ENCODE measurements at regions not wholly inside any gene's neighbourhood (a gene's known extent, or its start where the extent isn't known, plus 50 kb on each side); places are given as distances from the start of the nearest gene placed in this dataset.

- TF ChIP-seq MAFK (conservative IDR thresholded peaks at IDR 0.05 in 1 of 2, IDR thresholded peaks at IDR 0.05 in 1 of 2; ENCODE audit: low read length in 2 of 2) (0 out of 4 replicates have a peak, but pooled peaks of 1 of the 2 experiments have one; percentile 2), FOSL2 (CRISPR knock-in tag; IDR thresholded peaks at IDR 0.05) (no peak)
- Histone ChIP-seq H3K36me3 (replicated peaks in 1 of 2; ENCODE audit: control insufficient read depth in 1 of 2, insufficient read depth in 2 of 2, low read length in 2 of 2) (no peaks in the 10 kb centered on the region), H2AFZ (ENCODE audit: low read length) (no peak overlapping the region), H3K4me1 (ENCODE audit: insufficient read depth, low read length) (peaks cover 10% of the 10 kb centered on the region), H3K4me2 (ENCODE audit: low read depth, low read length) (no peak overlapping the region), H3K4me3 (replicated peaks in 1 of 3; ENCODE audit: insufficient read depth in 1 of 3, low read depth in 2 of 3, low read length in 3 of 3) (no peak overlapping the region), H4K20me1 (ENCODE audit: insufficient read depth, low read length) (no peaks in the 10 kb centered on the region), H3K27me3 (ENCODE audit: control insufficient read depth in 1 of 2, insufficient read depth in 2 of 2, low read length in 2 of 2) (no peaks in the 10 kb centered on the region), H3K9me3 (ENCODE audit: low read length) (no peaks in the 10 kb centered on the region), H3K9ac (ENCODE audit: insufficient read depth, low read depth, low read length) (no peak overlapping the region), H3K27ac (ENCODE audit: extremely low read length, insufficient read depth, low read length) (no peak overlapping the region), H3K79me2 (ENCODE audit: insufficient read depth, low read length) (no peaks in the 10 kb centered on the region)
- intact Hi-C loops (cut with micrococcal nuclease; ENCODE audit: unreplicated experiment) (no loop called here), in situ Hi-C loops (cut with HindIII; ENCODE audit: extremely low pct_ligation_motif_present, low pct_unique_long_range_greater_than_20kb) (no loop called here)
- POLR2A ChIA-PET = no interaction called here
- BruUV-seq (replicated peaks) = no TSS peak
- ATAC-seq = no peak
- no peak for DNase-seq (ENCODE audit: low spot score)
- WGBS (ENCODE audit: low lambda C conversion rate) = 97% methylated on average over 2 of the region's 2 CpGs
- CTCF ChIA-PET (ENCODE audit: low intra/inter-chr PET ratio, low total read pairs) = no interaction called here
- FAIRE-seq = no peak
Observed at GRCh38 chr12:75855360-75855759, 176.2 kb downstream of the PHLDA1 start.

- TF ChIP-seq ZNF274 (CRISPR knock-in tag; IDR thresholded peaks at IDR 0.05) = no peak
- TF ChIP-seq ZNF362 (CRISPR knock-in tag; IDR thresholded peaks at IDR 0.05; ENCODE audit: borderline replicate concordance) = no peak
- TF ChIP-seq ZNF121 (CRISPR knock-in tag; IDR thresholded peaks at IDR 0.05) = no peak
- TF ChIP-seq LRRFIP1 (CRISPR knock-in tag; conservative IDR thresholded peaks at IDR 0.05) = no peak
- TF ChIP-seq ZNF83 (CRISPR knock-in tag; IDR thresholded peaks at IDR 0.05; ENCODE audit: borderline replicate concordance) = no peak
- TF ChIP-seq ZNF569 (CRISPR knock-in tag; IDR thresholded peaks at IDR 0.05; ENCODE audit: borderline replicate concordance) = no peak
- TF ChIP-seq CHD4 (IDR thresholded peaks at IDR 0.05; ENCODE audit: borderline replicate concordance, low read length) = no peak
- no peak for TF ChIP-seq ZNF580 (CRISPR knock-in tag; IDR thresholded peaks at IDR 0.05; ENCODE audit: borderline replicate concordance, low read depth)
- no peak for TF ChIP-seq ZNF180 (CRISPR knock-in tag; IDR thresholded peaks at IDR 0.05; ENCODE audit: borderline replicate concordance, low read depth)
- TF ChIP-seq SOX13 (IDR thresholded peaks at IDR 0.05) = no peak
- TF ChIP-seq SOX13 (CRISPR knock-in tag; conservative IDR thresholded peaks at IDR 0.05 in 1 of 2, IDR thresholded peaks at IDR 0.05 in 1 of 2) = no peak
- H3K27me3 ChIP-seq (ENCODE audit: control insufficient read depth in 1 of 2, insufficient read depth in 2 of 2, low read length in 2 of 2) = no peaks in the 10 kb centered on the region
- FAIRE-seq = no peak
- no peak overlapping the region for H2AFZ ChIP-seq (ENCODE audit: low read length)
- DNase-seq (ENCODE audit: low spot score) = no peak
- peaks cover 10% of the 10 kb centered on the region for H3K4me1 ChIP-seq (ENCODE audit: insufficient read depth, low read length)
- H3K9me3 ChIP-seq (ENCODE audit: low read length) = no peaks in the 10 kb centered on the region
- H3K4me3 ChIP-seq (replicated peaks in 1 of 3; ENCODE audit: insufficient read depth in 1 of 3, low read depth in 2 of 3, low read length in 3 of 3) = no peak overlapping the region
- CTCF ChIA-PET (ENCODE audit: low intra/inter-chr PET ratio, low total read pairs) = no interaction called here
- BruUV-seq (replicated peaks) = no TSS peak
- no peak overlapping the region for H3K9ac ChIP-seq (ENCODE audit: insufficient read depth, low read depth, low read length)
- no peak overlapping the region for H3K27ac ChIP-seq (ENCODE audit: extremely low read length, insufficient read depth, low read length)
- no peak overlapping the region for H3K4me2 ChIP-seq (ENCODE audit: low read depth, low read length)
- 90% methylated on average over 4 of the region's 4 CpGs for WGBS (ENCODE audit: low lambda C conversion rate)
- in situ Hi-C loops (cut with HindIII; ENCODE audit: extremely low pct_ligation_motif_present, low pct_unique_long_range_greater_than_20kb) = no loop called here
- intact Hi-C loops (cut with micrococcal nuclease; ENCODE audit: unreplicated experiment) = no loop called here
- no peaks in the 10 kb centered on the region for H3K79me2 ChIP-seq (ENCODE audit: insufficient read depth, low read length)
- no peak for ATAC-seq
- no peaks in the 10 kb centered on the region for H4K20me1 ChIP-seq (ENCODE audit: insufficient read depth, low read length)
- H3K36me3 ChIP-seq (replicated peaks in 1 of 2; ENCODE audit: control insufficient read depth in 1 of 2, insufficient read depth in 2 of 2, low read length in 2 of 2) = no peaks in the 10 kb centered on the region
- POLR2A ChIA-PET = no interaction called here
Observed at GRCh38 chr12:75854681-75855309, 176.8 kb downstream of the PHLDA1 start.
